ENCODE measurements at regions not wholly inside any gene's neighbourhood (a gene's known extent, or its start where the extent isn't known, plus 50 kb on each side); places are given as distances from the start of the nearest gene placed in this dataset.
A peak's percentile ranks its signal among the peaks of the same experiment; 100 is the strongest.

DNA sequence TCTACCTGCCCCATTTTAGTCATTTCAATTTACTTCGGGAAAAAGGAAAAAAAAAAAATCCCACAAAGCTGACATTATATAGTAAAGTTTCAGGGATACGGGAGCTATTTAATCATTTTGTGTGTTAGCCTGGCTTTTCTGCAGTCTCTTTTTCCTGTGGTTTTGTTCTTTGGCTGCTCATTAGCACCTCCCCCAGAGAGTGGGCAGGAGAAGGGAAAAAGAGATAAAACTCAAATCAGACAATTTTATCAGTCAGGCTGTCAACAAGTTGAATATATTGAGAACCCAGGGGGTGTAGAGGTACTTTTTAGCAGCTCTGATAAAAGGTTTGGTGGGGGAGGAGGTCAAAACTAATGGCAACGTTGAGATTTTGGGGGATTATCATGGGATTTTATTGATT, 559.0 kb upstream of the PSMD7 start:
- DNase-seq (ENCODE audit: low spot score) = no peak
- H3K4me1 ChIP-seq (ENCODE audit: insufficient read depth) = no peaks in the 10 kb centered on the region
- H3K4me3 ChIP-seq = no peak overlapping the region
- 40% methylated on average over 3 of the region's 3 CpGs for WGBS (ENCODE audit: low lambda C conversion rate, missing lambda C conversion rate)
- TF ChIP-seq EZH2phosphoT487 (IDR thresholded peaks at IDR 0.05; ENCODE audit: low read depth, severe bottlenecking, unreplicated experiment) (no peak), EZH2 (IDR thresholded peaks at IDR 0.05; ENCODE audit: borderline replicate concordance) (no peak)
- TF ChIP-seq, protein P1, sequence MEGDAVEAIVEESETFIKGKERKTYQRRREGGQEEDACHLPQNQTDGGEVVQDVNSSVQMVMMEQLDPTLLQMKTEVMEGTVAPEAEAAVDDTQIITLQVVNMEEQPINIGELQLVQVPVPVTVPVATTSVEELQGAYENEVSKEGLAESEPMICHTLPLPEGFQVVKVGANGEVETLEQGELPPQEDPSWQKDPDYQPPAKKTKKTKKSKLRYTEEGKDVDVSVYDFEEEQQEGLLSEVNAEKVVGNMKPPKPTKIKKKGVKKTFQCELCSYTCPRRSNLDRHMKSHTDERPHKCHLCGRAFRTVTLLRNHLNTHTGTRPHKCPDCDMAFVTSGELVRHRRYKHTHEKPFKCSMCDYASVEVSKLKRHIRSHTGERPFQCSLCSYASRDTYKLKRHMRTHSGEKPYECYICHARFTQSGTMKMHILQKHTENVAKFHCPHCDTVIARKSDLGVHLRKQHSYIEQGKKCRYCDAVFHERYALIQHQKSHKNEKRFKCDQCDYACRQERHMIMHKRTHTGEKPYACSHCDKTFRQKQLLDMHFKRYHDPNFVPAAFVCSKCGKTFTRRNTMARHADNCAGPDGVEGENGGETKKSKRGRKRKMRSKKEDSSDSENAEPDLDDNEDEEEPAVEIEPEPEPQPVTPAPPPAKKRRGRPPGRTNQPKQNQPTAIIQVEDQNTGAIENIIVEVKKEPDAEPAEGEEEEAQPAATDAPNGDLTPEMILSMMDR (IDR thresholded peaks at IDR 0.05; ENCODE audit: poor library complexity) = no peak
- no peaks in the 10 kb centered on the region for H3K9me2 ChIP-seq (replicated peaks; ENCODE audit: insufficient read depth)
- H3K9me3 ChIP-seq (ENCODE audit: low read depth) = no peaks in the 10 kb centered on the region
- H2AFZ ChIP-seq = no peak overlapping the region
- no peak overlapping the region for H3K4me2 ChIP-seq
- no peaks in the 10 kb centered on the region for H3K27me3 ChIP-seq
- no peak overlapping the region for H3K27ac ChIP-seq
- H3K79me2 ChIP-seq = no peaks in the 10 kb centered on the region
- H3K36me3 ChIP-seq (replicated peaks; ENCODE audit: insufficient read depth, low read depth) = no peaks in the 10 kb centered on the region
- H4K20me1 ChIP-seq (ENCODE audit: insufficient read depth, poor library complexity, severe bottlenecking) = no peaks in the 10 kb centered on the region

DNA sequence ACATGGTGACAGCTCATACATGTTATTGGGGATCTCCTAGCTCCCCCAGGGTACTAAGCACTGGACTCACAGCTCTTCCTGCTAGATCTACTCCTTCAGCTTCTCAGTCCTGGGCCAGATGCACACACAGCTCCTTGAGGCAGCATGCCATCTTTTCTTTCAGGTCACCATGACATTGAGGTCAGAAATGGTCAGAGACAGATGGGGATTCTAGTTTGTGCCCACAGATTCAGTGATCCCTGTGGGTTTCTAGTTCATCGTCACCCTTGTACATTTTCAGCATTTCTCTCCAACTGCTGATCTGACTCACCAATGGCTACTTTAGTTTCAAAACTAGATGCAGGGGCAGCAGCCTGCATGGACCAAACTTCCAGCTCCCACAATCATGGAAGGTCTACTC, 560.7 kb upstream of the PSMD7 start:
- no peaks in the 10 kb centered on the region for H3K36me3 ChIP-seq (replicated peaks; ENCODE audit: insufficient read depth, low read depth)
- no peaks in the 10 kb centered on the region for H3K4me1 ChIP-seq (ENCODE audit: insufficient read depth)
- DNase-seq (ENCODE audit: low spot score) = no peak
- no peak overlapping the region for H3K4me3 ChIP-seq
- H3K9me3 ChIP-seq (ENCODE audit: low read depth) = no peaks in the 10 kb centered on the region
- no peaks in the 10 kb centered on the region for H3K79me2 ChIP-seq
- H2AFZ ChIP-seq = no peak overlapping the region
- H3K27ac ChIP-seq = no peak overlapping the region
- H3K27me3 ChIP-seq = no peaks in the 10 kb centered on the region
- no peak overlapping the region for H3K4me2 ChIP-seq
- 93% methylated on average over 1 of the region's 1 CpG for WGBS (ENCODE audit: low lambda C conversion rate, missing lambda C conversion rate)
- no peaks in the 10 kb centered on the region for H3K9me2 ChIP-seq (replicated peaks; ENCODE audit: insufficient read depth)
- TF ChIP-seq, protein P1 (IDR thresholded peaks at IDR 0.05; ENCODE audit: poor library complexity) = no peak
- no peak for TF ChIP-seq EZH2 (IDR thresholded peaks at IDR 0.05; ENCODE audit: borderline replicate concordance)
- no peak for TF ChIP-seq EZH2phosphoT487 (IDR thresholded peaks at IDR 0.05; ENCODE audit: low read depth, severe bottlenecking, unreplicated experiment)
- no peaks in the 10 kb centered on the region for H4K20me1 ChIP-seq (ENCODE audit: insufficient read depth, poor library complexity, severe bottlenecking)

DNA sequence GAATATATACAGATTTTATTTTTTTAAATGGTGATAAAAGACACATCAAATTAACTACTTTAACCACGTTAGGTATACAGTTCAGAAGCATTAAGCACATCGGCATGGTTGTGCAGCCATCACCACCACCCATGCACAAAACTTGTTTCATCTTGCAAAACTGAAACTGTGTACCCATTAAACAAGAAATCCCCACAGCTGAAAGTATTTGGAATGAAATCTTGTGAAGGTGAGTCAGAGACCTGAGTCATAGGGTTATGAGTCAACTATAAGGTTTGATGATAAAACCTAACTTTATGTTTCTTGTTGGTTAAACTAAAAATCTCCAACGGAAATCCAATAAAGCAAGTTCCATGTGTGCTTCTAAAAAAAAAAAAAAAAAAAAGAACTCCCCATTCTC, 561.6 kb upstream of the PSMD7 start:
- H3K4me3 ChIP-seq = no peak overlapping the region
- WGBS (ENCODE audit: low lambda C conversion rate, missing lambda C conversion rate) = 69% methylated on average over 3 of the region's 3 CpGs
- H3K4me2 ChIP-seq = no peak overlapping the region
- TF ChIP-seq EZH2phosphoT487 (IDR thresholded peaks at IDR 0.05; ENCODE audit: low read depth, severe bottlenecking, unreplicated experiment) = no peak
- TF ChIP-seq EZH2 (IDR thresholded peaks at IDR 0.05; ENCODE audit: borderline replicate concordance) = no peak
- TF ChIP-seq, protein P1 (IDR thresholded peaks at IDR 0.05; ENCODE audit: poor library complexity) = no peak
- H3K27ac ChIP-seq = no peak overlapping the region
- H3K9me3 ChIP-seq (ENCODE audit: low read depth) = no peaks in the 10 kb centered on the region
- no peaks in the 10 kb centered on the region for H3K27me3 ChIP-seq
- H3K4me1 ChIP-seq (ENCODE audit: insufficient read depth) = no peaks in the 10 kb centered on the region
- H3K36me3 ChIP-seq (replicated peaks; ENCODE audit: insufficient read depth, low read depth) = no peaks in the 10 kb centered on the region
- H2AFZ ChIP-seq = no peak overlapping the region
- H3K9me2 ChIP-seq (replicated peaks; ENCODE audit: insufficient read depth) = no peaks in the 10 kb centered on the region
- no peaks in the 10 kb centered on the region for H3K79me2 ChIP-seq
- peak; percentile 29 for DNase-seq (ENCODE audit: low spot score)
- no peaks in the 10 kb centered on the region for H4K20me1 ChIP-seq (ENCODE audit: insufficient read depth, poor library complexity, severe bottlenecking)

DNA sequence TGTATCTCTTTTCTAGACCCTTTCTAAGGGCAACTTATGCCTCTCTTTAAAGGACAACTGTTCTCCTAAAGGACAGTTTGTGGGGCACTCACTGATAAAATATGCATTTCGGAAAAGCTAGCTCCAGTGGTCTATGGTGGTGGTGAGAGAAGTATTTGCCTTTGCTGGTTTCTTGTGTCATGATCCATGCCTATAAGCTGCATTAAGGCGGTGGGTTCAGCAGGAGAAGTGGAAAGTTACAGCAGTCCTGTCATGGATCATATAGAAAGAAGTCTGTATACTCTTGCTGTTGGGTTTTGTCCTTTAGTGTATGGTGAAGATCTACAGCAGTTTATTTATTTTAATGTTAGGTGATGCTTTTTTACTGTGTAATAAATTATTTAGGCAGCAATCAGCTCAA, 563.9 kb upstream of the PSMD7 start:
- no peaks in the 10 kb centered on the region for H3K27me3 ChIP-seq
- H4K20me1 ChIP-seq (ENCODE audit: insufficient read depth, poor library complexity, severe bottlenecking) = no peaks in the 10 kb centered on the region
- peak overlapping the region; percentile 28 for H2AFZ ChIP-seq
- DNase-seq (ENCODE audit: low spot score) = no peak
- no peaks in the 10 kb centered on the region for H3K36me3 ChIP-seq (replicated peaks; ENCODE audit: insufficient read depth, low read depth)
- H3K4me3 ChIP-seq = no peak overlapping the region
- H3K9me2 ChIP-seq (replicated peaks; ENCODE audit: insufficient read depth) = no peaks in the 10 kb centered on the region
- 90% methylated on average over 2 of the region's 2 CpGs for WGBS (ENCODE audit: low lambda C conversion rate, missing lambda C conversion rate)
- H3K79me2 ChIP-seq = no peaks in the 10 kb centered on the region
- H3K4me2 ChIP-seq = no peak overlapping the region
- H3K27ac ChIP-seq = peak overlapping the region; percentile 55
- TF ChIP-seq, protein P1 (IDR thresholded peaks at IDR 0.05; ENCODE audit: poor library complexity) = no peak
- TF ChIP-seq EZH2phosphoT487 (IDR thresholded peaks at IDR 0.05; ENCODE audit: low read depth, severe bottlenecking, unreplicated experiment) = no peak
- no peak for TF ChIP-seq EZH2 (IDR thresholded peaks at IDR 0.05; ENCODE audit: borderline replicate concordance)
- no peaks in the 10 kb centered on the region for H3K9me3 ChIP-seq (ENCODE audit: low read depth)
- no peaks in the 10 kb centered on the region for H3K4me1 ChIP-seq (ENCODE audit: insufficient read depth)
